Inferior parietal cortex (tissue), 1 donor: ENCODE measurements at regions not wholly inside any gene's neighbourhood (a gene's known extent, or its start where the extent isn't known, plus 50 kb on each side); places are given as distances from the start of the nearest gene placed in this dataset.
"Not testable (repeated sequence)": the region's sequence is repeated elsewhere in the genome, so short reads cannot be mapped to it uniquely, and the experiment has no call there.

Experiments
- DNase-seq: peaks from one replicate; pipeline ENCODE4 v3.0.0-alpha.2; 2016; ENCODE audit errors: extremely low spot score

DNA sequence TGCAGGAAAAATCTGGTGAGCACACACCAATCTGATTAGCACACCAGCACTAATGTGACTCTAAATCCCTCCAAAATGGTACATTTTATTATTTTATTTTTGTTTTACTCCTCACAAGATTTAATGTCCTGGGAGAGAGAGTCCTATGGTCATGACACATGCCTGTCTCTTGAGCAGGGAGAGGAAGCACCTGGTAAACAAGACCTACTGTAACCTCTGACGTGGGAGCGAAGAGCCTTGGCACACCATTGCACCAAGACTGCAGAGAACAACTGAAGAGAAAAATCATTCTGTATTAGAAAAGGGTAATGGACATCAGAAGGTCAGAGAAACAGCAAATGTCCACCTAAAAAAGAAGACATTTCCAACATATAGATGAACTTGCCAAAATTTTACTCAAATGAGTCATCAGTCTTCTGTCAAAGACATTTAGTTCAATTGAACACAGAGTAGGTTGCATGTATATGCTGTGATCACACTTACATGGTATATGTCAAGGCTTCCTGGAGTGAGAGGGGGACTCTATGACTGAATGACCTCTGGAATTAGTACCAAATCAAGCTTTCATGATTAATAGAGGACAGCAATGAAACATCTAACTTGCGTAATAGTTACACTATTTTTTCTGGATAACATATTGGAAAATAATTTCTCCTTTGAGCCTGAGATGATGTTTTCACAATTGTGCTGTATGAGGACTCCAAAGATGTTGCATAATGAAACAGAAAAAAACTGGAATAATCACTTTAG is 186.9 kb upstream of the FLRT2 start:
- no peak for DNase-seq

DNA sequence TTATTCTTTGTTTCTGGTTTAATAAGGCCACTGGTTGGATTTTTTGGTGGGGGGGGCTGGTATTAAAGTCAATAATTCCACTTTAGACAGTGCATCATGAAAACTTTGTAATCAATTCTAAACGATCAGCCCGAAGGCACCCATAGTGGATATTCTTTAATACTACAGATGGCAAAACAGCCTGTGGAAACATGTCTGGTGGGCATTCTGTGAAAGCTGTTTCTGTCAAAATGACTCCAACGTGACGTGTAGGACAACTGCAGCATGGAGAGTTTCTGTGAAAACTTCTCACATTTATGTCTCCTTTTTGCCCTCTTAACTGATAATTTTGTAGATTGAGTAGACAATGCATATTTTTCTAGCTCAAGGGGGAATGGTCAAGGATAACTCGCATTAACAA is 185.8 kb upstream of the FLRT2 start:
- no peak for DNase-seq

DNA sequence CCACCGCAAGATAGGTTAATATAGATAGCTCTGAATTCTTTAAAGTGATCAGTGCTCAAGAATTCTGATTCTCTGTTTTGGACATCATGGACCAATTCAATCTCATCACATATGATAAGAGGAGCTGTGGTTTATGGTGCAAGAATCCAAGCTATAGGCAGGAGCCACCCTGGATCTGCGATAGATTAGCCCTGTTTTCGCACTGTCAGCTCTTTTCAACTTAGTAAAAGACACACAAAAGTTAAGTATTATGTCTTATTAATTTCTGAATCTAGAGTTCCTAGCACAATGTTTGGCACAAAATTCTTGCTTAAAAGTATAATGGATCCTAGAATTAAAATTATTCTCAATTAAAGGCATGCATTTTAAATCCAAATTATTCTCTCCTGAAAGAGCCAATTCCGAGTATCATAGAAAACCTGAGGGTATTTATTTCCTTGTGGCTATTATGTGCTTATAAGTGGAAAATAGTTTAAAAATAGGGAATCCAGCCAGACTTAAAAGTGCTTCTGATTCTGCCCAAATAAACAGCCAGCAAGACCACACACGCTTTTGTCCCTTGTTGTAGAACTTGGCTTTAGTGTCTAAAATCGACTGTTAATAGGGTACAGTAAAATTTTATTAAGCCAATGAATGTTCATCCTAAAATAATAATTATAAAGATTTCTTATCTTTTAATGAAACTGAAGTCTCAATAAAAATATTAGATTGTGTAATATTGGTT is 184.9 kb upstream of the FLRT2 start:
- no peak for DNase-seq

DNA sequence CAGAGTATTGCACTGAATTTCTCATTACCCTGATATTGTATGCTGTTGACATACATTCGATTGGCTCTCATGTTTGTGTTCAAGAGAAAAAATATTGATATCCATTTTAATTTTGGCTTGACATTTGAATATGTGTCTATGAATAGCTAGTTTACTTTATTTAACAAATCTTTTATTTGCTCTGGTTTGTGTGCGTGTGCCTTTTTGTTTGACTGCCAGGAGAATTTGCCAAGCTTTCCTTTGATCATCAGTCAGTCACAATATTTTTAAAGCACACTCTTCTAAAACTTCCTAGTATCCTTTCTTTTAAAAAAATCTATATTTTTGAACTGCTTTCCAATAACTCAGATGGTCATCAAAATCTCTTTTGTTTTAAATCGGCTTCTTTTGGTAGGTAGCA is 179.3 kb upstream of the FLRT2 start:
- DNase-seq: no peak

DNA sequence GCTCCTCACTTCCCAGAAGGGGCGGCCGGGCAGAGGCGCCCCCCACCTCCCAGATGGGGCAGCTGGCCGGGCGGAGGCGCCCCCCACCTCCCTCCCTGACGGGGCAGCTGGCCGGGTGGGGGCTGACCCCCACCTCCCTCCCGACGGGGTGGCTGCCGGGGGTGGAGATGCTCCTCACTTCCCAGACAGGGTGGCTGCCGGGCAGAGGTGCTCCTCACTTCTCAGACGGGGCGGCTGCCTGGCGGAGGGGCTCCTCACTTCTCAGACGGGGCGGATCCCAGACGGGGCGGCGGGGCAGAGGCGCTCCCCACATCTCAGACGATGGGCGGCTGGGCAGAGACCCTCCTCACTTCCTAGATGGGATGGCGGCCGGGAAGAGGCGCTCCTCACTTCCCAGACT is 177.4 kb upstream of the FLRT2 start:
- DNase-seq: not testable (repeated sequence)

DNA sequence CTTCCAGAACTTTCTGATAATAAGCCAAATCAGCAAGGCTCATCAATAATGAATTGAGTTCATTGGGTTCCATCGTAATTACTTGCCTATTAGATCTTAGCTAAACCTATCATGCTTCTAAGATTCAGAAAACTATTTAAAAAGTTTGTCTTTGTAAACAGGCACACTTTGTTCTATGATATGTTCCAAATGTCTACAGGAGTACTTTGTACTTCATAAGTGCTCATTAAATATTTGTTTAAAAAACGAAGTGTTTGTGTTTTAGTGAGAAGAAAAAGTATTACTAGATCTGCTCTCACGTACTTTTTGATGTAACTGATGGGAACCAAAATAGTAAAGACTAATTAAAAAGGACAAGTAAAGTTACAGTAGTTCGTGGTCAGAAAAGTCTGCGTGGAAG is 172.8 kb upstream of the FLRT2 start:
- DNase-seq: no peak

DNA sequence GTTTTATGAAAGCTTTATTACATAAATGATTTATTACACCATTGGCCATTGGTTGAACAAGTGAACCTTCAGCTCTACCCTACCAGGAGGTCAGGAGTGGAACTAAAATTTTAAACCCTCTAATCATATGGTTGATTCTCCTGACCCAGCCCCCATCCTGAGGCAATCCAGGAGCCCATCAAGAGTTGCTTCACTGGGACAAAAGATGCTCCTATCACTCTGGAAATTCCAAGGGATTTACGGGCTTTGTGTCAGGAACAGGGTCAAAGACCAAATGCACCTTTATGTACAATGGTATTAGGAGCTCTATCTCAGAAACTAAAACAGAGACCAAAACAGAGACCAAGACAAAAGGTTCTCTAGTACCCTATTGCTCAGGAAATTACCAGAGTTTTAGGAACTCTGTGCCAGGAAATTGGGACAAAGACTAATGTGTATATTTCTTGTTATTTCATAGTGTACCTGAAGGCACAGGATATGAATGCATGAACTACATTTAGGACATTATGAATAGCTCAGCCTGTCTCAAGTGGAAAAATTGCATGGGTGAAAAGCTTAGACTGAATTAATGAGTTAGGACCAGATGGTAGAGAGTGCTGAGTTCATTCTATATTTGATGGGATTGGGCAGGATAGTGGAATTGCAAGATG is 171.7 kb upstream of the FLRT2 start:
- no peak for DNase-seq

DNA sequence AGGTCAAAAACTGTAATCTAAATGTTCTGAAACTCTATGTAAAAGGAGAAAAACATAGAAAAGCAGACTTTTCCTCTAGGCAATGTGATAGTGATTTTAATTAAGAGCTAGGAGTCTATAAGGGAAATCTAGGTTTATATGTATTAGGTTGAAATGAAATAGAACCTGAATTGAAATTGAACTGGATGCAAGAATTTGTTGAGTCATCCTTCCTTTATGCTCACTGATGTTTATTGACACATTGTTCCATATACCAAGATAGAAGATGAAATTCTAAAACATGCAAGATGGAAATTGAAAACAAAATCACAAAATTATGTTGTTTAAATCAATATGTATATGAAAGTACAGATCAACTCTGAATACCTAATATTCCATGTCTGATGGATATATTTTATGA is 170.4 kb upstream of the FLRT2 start:
- no peak for DNase-seq

DNA sequence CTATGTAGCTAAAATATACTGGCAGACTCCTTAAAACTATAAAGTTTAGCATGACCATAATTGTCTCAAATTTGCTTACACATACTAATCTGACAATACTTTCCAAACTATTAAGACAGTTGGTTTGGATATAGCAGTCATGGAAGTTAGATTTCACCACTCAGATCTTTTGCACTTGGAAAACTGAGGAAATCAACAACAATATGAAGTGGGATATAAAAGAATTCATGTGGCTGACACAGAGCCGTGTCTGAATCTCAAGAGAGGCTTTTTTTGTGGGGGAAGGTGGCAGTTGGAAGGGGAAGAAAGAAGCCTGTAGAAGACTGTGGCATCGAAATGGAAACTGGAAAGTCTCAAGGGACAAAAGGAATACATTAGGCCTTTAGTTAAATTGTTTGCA is 166.6 kb upstream of the FLRT2 start:
- no peak for DNase-seq

DNA sequence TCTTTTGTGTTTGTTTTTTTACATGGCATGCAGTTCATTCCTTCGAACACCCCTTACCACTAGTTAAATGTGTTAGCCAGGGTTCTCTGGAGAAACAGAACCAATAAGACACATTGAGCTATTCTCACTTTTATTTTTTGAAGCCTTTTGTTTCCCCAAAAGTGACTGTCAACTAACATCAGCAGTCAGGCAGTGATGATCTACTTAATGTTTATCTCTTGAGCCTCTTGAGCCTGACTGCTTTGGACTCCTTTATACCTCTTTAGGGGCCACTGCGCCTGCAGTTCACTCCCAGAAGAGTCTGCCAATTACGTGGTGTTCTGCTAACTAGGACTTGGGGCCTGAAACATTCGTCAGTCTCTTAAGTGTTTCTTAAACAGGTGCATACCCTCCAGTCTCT is 163.7 kb upstream of the FLRT2 start:
- no peak for DNase-seq

DNA sequence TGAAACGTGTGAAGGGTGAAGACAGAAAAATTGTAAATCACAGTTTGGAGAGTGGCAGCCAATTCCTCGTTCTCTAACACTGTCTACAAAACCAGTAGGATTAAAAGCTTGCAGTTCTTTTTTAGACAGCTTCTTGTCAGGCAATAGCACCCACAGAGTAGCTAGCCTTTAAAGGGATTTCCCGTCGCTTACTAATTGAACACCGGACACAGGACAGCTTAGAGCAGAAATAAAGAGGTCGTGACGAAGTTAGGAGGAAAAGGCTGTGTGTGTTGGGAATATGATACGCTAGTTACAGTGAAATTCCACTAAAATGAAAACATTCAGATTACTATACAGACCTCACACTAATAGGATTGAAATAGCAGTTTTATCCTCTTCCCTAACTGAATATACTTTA is 149.1 kb upstream of the FLRT2 start:
- DNase-seq: no peak

DNA sequence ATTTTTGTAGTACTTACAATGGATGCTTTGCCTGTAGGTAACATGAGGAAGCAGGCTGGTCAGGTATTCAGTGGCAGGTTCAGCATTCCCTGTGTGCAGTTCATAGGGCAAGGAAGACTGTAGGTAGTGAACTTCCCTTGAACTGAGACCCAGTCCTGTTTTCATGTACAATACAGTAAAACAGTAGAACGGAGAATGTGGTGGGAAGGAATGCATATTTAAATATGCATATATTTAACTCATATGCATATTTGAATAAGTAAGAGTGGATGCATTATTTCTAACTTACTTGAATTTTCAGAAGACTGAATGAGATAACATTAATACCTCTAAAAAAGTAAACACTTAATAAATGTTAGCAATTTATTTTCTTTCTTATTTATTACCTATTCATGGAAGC is 147.6 kb upstream of the FLRT2 start:
- DNase-seq: no peak

DNA sequence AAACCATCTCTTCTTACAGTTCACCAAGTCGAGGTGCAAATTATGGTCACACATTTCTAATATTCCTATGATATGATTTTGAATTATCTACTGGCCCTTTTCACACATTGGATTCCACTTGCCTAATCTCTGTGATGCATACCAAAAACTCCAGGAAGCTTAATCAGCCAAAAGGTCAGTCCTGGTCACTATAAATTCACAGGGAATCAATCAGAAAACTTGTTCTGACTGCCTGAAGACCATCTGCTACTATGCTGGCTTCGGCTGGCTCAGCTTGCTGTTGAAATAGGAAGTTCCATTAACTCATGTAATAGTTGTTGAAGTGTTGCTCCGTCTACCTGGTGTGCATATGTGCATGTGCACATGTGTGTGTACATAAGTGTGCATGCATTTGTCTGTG is 142.8 kb upstream of the FLRT2 start:
- DNase-seq: no peak

DNA sequence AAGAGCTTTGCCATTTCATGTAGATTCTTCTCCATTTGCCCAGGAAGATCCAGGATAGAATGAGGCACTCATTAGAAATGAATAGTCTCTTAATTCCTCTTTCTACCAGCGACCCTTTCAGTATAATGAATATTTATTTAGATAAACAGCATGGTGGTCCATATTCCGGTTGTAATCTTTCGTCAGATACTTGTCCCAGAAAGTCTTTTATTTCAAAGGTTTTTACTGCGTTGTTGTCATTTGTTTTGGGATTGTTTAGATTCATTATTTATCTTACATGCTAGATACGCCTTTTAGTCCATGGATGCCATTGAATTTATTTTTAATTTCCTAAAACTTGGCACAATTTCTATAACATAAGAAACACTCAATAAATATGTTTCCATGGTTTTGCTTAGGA is 139.7 kb upstream of the FLRT2 start:
- DNase-seq: no peak

DNA sequence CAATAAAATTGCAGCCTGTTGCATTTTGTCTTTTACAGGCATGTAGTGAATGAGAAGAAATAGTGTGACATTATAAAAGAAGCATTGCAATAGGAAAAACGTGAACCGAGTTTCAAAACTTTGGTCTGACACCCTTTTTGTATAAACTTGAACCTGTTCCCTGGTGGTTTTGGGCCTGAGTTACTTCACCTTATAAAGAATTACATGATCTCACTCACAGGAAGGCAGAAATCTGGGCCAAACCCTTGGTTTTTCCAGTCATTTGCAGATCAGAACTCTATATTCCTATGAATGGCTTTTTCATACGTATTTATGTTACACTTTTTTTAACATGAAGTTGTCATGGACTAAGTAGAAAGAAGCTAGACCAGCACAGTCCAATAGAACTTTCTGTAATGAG is 138.5 kb upstream of the FLRT2 start:
- DNase-seq: no peak

DNA sequence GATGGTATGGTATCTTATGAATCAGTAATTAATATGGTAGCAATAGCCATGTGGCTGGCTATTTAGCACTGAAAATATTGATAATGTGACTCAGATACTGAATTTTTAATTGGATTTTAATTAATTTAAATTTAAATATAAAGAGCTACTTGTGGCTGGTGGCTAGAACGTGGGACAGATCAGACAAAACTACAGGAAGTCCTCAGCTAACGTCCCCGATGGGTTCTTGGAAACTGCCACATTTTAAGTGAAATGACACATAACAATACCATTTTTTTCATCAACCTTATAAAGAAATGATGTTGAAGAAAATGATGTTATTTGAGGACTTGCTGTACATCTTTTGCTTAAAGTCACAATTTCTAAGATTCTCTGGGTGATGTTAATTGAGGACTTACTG is 138.1 kb upstream of the FLRT2 start:
- DNase-seq: no peak

DNA sequence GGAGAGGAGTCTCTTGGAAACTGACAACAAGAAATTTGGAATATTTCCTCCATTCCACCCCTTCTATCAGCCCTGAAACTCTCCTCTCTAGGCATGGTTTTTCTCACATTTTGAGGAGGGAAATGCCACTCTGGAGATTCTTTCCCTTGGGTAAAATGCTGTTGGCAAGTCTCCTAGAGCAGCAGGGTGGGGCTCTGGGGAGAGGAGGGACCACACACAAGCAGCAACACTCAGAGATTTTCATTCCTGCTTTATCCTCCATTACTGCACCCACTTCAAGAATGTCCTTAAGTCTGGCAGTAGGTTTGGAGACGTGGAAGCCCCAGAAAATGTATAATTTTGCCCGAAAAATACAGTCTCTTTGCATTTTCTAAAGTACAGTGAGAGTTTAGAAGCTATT is 130.8 kb upstream of the FLRT2 start:
- no peak for DNase-seq

DNA sequence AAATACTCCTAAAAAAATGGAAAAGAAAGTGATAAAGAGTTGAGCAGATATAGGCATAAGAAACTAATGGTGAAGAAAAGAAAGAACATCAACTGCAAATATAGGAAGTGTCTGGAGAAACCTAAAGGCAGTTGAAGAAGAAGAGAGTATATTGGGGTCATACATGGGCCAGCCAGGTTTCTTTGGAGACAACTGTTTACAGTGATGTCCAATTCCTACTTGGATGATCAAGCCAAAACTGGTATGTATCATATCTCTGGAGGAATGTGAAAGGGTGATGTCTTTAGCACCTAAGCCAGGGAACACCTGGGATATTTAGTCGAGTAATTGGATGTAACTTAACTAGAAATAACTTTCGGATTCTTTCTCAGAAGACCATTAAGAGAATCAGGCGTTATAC is 129.3 kb upstream of the FLRT2 start:
- DNase-seq: no peak

DNA sequence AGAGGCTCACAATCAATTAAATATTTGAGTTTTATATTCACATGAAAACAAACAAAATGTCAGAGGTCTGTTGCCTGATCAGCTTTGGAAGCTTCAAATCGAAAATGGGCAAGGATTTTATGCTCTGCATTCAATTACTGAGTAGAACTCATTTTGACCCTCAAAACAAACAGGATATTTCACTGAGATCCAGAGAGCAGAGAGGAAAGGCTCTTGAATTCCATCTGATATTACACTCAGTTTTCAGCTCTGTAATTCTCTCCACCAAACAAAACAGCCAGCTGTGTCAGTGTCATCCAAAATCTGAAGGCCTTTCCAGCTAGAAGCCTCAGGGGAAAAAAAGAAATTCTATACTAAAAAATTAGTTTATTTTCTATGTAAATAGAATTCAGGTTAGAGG is 128.6 kb upstream of the FLRT2 start:
- DNase-seq: no peak

DNA sequence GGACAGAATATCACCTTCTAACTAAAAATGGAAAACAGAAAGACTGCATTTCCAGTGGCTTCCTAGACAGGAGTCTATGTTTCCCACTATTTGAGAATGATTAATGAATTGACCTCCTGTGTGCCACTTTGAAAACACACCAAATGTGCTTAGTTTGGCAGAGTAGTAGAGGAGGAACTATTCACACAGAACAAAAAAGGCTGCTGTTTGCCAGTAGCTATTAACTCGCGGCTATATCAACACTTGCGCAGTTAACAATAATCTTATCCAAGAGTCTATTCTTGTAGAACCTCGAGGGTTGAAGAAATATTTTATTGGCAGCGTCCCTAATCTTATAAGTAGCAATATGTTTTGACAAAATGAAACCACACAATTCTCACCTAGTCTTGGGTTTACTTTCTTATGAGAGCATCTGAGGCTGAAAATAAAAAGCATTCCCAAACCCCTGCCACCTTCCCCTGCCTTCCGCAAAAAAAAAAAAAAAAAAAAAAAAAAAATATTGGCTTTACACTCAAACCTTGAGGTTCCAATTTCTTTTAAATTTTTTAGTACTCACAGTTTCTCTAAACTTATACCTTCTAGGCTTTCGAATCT is 127.3 kb upstream of the FLRT2 start:
- DNase-seq: no peak

DNA sequence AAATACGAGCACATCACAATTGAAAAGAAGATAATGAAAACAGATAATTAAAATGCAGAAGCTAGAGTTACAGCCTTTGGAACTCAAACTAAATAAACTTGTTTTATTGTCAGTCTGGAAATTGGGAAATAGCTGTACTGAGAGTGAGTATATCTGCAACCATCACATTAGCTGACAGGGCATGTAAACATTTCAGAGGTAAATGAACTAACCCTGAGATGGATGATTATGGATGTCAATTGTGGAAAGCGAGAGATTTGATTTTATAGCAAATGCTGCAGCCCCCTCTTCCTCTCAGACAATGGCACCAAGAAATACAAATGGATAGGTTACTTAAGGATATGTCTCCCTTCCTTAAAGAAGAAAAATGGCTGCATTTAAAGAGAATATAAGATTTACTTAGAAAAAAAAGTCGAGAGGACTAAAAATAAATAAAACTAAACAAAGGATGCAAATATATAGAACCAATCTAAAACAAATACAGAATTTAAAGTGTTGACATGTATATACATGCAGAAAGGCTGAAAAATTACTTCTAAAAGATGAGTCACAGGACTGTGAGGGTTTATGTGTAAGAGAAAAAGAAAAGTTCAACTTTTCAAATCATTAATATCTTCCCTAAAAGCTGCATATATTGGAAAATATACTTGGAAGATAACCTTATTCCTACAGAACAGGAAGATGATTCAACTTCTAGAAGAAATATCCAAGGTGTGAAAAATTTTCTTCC is 120.3 kb upstream of the FLRT2 start:
- no peak for DNase-seq

DNA sequence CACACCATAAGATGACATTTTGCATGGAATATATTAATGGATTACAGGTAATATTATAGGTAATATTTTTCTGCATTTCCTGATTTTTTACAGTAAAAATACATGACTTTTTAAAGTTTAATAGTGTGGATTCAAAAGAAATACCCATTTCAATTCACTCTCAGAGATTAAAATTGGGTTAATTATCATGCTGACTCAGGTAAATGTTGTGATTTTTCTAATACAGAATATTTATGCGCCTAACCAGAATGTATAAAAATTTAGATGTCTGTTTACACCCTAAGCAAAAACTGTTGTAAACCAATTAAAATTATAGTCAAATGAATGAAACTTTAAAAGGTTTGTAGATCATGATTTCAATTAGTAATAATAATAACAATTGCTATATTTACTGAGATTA is 117.2 kb upstream of the FLRT2 start:
- no peak for DNase-seq
